ENCODE measurements at regions not wholly inside any gene's neighbourhood (a gene's known extent, or its start where the extent isn't known, plus 50 kb on each side); places are given as distances from the start of the nearest gene placed in this dataset.

DNA sequence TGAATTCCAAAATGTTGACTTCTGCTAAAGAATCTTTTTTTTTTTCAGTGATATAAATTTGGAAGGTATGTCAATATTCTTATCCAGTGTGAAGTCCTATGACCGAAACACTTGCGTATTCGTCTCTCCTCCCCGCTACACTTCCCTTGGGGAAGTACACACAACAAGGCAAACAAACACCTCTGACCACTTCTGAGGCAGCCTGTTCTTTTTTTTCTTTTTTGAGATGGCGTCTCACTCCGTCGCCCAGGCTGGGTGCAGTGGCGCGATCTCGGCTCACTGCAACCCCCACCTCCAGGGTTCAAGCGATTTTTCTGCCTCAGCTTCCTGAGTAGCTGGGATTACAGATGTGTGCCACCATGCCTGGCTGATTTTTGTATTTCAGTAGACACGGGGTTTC is 78.1 kb upstream of the DHRSX start:
- DNase-seq (ENCODE audit: low read depth, low spot score) (no peak), FAIRE-seq (no peak)
- no peak overlapping the region for H3K4me2 ChIP-seq (ENCODE audit: insufficient read depth, low read length)
- BruUV-seq (replicated peaks), result no TSS peak
- H3K36me3 ChIP-seq (ENCODE audit: control insufficient read depth in 2 of 2, extremely low read depth in 1 of 2, insufficient read depth in 2 of 2, low read length in 2 of 2), result no peaks in the 10 kb centered on the region
- POLR2A ChIA-PET, result no interaction called here
- H3K79me2 ChIP-seq (ENCODE audit: control insufficient read depth, insufficient read depth, low read length), result no peaks in the 10 kb centered on the region
- TF ChIP-seq POLR2A (IDR thresholded peaks at IDR 0.05; ENCODE audit: low read depth, low read length) (no peak), MYC (IDR thresholded peaks at IDR 0.05; ENCODE audit: low read depth, low read length) (no peak), POLR2AphosphoS5 (IDR thresholded peaks at IDR 0.05; ENCODE audit: insufficient read depth, low read depth, low read length) (no peak), GATA2 (IDR thresholded peaks at IDR 0.05; ENCODE audit: insufficient read depth, insufficient read length, low read depth, low read length) (no peak), JUN (IDR thresholded peaks at IDR 0.05; ENCODE audit: borderline replicate concordance, insufficient read depth, insufficient read length, low read depth) (no peak), EZH2 (IDR thresholded peaks at IDR 0.05; ENCODE audit: borderline replicate concordance, low read depth, low read length, severe bottlenecking) (no peak)
- TF ChIP-seq, protein P1, sequence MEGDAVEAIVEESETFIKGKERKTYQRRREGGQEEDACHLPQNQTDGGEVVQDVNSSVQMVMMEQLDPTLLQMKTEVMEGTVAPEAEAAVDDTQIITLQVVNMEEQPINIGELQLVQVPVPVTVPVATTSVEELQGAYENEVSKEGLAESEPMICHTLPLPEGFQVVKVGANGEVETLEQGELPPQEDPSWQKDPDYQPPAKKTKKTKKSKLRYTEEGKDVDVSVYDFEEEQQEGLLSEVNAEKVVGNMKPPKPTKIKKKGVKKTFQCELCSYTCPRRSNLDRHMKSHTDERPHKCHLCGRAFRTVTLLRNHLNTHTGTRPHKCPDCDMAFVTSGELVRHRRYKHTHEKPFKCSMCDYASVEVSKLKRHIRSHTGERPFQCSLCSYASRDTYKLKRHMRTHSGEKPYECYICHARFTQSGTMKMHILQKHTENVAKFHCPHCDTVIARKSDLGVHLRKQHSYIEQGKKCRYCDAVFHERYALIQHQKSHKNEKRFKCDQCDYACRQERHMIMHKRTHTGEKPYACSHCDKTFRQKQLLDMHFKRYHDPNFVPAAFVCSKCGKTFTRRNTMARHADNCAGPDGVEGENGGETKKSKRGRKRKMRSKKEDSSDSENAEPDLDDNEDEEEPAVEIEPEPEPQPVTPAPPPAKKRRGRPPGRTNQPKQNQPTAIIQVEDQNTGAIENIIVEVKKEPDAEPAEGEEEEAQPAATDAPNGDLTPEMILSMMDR (IDR thresholded peaks at IDR 0.05; ENCODE audit: extremely low read depth in 1 of 2, insufficient read depth in 1 of 2, low read depth in 1 of 2, low read length in 2 of 2), result no peak
- TF ChIP-seq, protein P2, sequence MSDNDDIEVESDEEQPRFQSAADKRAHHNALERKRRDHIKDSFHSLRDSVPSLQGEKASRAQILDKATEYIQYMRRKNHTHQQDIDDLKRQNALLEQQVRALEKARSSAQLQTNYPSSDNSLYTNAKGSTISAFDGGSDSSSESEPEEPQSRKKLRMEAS (IDR thresholded peaks at IDR 0.05; ENCODE audit: insufficient read depth, insufficient read length), result no peak
- no peaks in the 10 kb centered on the region for H3K4me1 ChIP-seq (ENCODE audit: control insufficient read depth, extremely low read depth, insufficient read depth, low read length)
- no peak overlapping the region for H2AFZ ChIP-seq (ENCODE audit: low read depth, low read length)
- no peaks in the 10 kb centered on the region for H3K9me1 ChIP-seq (replicated peaks; ENCODE audit: control insufficient read depth, extremely low read depth, insufficient read depth, low read length)
- intact Hi-C loops (cut with micrococcal nuclease), result no loop called here
- H4K20me1 ChIP-seq (replicated peaks; ENCODE audit: control insufficient read depth, extremely low read depth, insufficient read depth, low read length), result no peaks in the 10 kb centered on the region
- no peak overlapping the region for H3K4me3 ChIP-seq (replicated peaks in 1 of 3; ENCODE audit: insufficient read depth in 1 of 3, low read depth in 1 of 3, low read length in 3 of 3)
- CTCF ChIA-PET, result no interaction called here
- peaks cover 23% of the 10 kb centered on the region in 2 experiments for H3K27me3 ChIP-seq (ENCODE audit: control insufficient read depth in 2 of 2, insufficient read depth in 2 of 2, low read length in 2 of 2)
- H3K9me3 ChIP-seq (replicated peaks; ENCODE audit: control insufficient read depth, insufficient read depth, low read length), result no peaks in the 10 kb centered on the region
- no peak overlapping the region for H3K9ac ChIP-seq (replicated peaks; ENCODE audit: extremely low read depth, insufficient read depth, low read length)
- dilution Hi-C loops (cut with MboI; ENCODE audit: extremely low pct_ligation_motif_present, low sequenced_read_pairs), result loop anchor here (25.0 kb wide), 1 partner anchor 917 kb away; no protein-coding TSS in a partner anchor
- H3K27ac ChIP-seq (ENCODE audit: insufficient read depth, low read depth, low read length), result no peak overlapping the region

Data from endothelial cell of umbilical vein (primary cell).